ENCODE measurements at regions not wholly inside any gene's neighbourhood (a gene's known extent, or its start where the extent isn't known, plus 50 kb on each side); places are given as distances from the start of the nearest gene placed in this dataset.

- no peak overlapping the region for H2AFZ ChIP-seq (ENCODE audit: low read length)
- TF ChIP-seq EZH2phosphoT487 (IDR thresholded peaks at IDR 0.05; ENCODE audit: borderline replicate concordance, low read depth, low read length) (no peak), CTCF (conservative IDR thresholded peaks at IDR 0.05; ENCODE audit: low read length) (no peak)
- peaks cover 5% of the 10 kb centered on the region for H3K4me1 ChIP-seq (ENCODE audit: insufficient read depth, low read length, poor library complexity, severe bottlenecking)
- H4K20me1 ChIP-seq (ENCODE audit: insufficient read depth, low read length), result no peaks in the 10 kb centered on the region
- no peaks in the 10 kb centered on the region; the same call in 1 of the 2 replicates for H3K36me3 ChIP-seq (ENCODE audit: insufficient read depth, low read length)
- no peak overlapping the region for H3K27ac ChIP-seq (ENCODE audit: low read depth, low read length, poor library complexity, severe bottlenecking)
- intact Hi-C loops (cut with micrococcal nuclease; ENCODE audit: unreplicated experiment), result loop anchor here (10.0 kb wide), 1 partner anchor 52 kb away; no protein-coding TSS in a partner anchor
- no peak for DNase-seq (ENCODE audit: low spot score)
- H3K9me2 ChIP-seq (ENCODE audit: insufficient read depth, low read length), result peaks cover 4% of the 10 kb centered on the region; the same call in 1 of the 2 replicates
- H3K79me2 ChIP-seq (ENCODE audit: insufficient read depth, low read depth, low read length), result no peaks in the 10 kb centered on the region
- H3K9me3 ChIP-seq (ENCODE audit: low read length), result no peaks in the 10 kb centered on the region
- H3K4me3 ChIP-seq (ENCODE audit: low read depth, low read length, poor library complexity, severe bottlenecking), result no peak overlapping the region
- ChIA-PET POLR2A (interaction anchor here (0.5 to 1.3 kb wide), 2 partner anchors 13 to 91 kb away, joined by 3 to 6 read pairs; no protein-coding TSS in a partner anchor), CTCF (ENCODE audit: unreplicated experiment) (no interaction called here)
- no peak overlapping the region for H3K4me2 ChIP-seq (ENCODE audit: low read length)
- no TSS peak for BruUV-seq (replicated peaks)
Measured at GRCh38 chr9:22693156-22693555, 246.5 kb downstream of the DMRTA1 start.

GRCh38 chr9:22700171-22700570, 253.5 kb downstream of the DMRTA1 start:
- no peaks in the 10 kb centered on the region for H3K79me2 ChIP-seq (ENCODE audit: insufficient read depth, low read depth, low read length)
- ChIA-PET CTCF (ENCODE audit: unreplicated experiment) (no interaction called here), POLR2A (interaction anchor here (0.5 to 0.9 kb wide), 4 partner anchors 9 to 948 kb away, joined by 3 to 4 read pairs (median 3); no protein-coding TSS in a partner anchor)
- DNase-seq (ENCODE audit: low spot score), result no peak
- no peaks in the 10 kb centered on the region; the same call in 1 of the 2 replicates for H3K9me2 ChIP-seq (ENCODE audit: insufficient read depth, low read length)
- H3K36me3 ChIP-seq (ENCODE audit: insufficient read depth, low read length), result no peaks in the 10 kb centered on the region; the same call in 1 of the 2 replicates
- no peaks in the 10 kb centered on the region for H4K20me1 ChIP-seq (ENCODE audit: insufficient read depth, low read length)
- no peak for TF ChIP-seq EZH2phosphoT487 (IDR thresholded peaks at IDR 0.05; ENCODE audit: borderline replicate concordance, low read depth, low read length)
- TF ChIP-seq CTCF (conservative IDR thresholded peaks at IDR 0.05; ENCODE audit: low read length), result no peak
- no peak overlapping the region for H3K4me3 ChIP-seq (ENCODE audit: low read depth, low read length, poor library complexity, severe bottlenecking)
- peaks cover 5% of the 10 kb centered on the region for H3K4me1 ChIP-seq (ENCODE audit: insufficient read depth, low read length, poor library complexity, severe bottlenecking)
- BruUV-seq (replicated peaks), result no TSS peak
- no peaks in the 10 kb centered on the region for H3K9me3 ChIP-seq (ENCODE audit: low read length)
- no peak overlapping the region for H3K4me2 ChIP-seq (ENCODE audit: low read length)
- H3K27ac ChIP-seq (ENCODE audit: low read depth, low read length, poor library complexity, severe bottlenecking), result no peak overlapping the region
- no peak overlapping the region for H2AFZ ChIP-seq (ENCODE audit: low read length)
- intact Hi-C loops (cut with micrococcal nuclease; ENCODE audit: unreplicated experiment), result no loop called here

GRCh38 chr9:22718653-22719052, 272.0 kb downstream of the DMRTA1 start:
- intact Hi-C loops (cut with micrococcal nuclease; ENCODE audit: unreplicated experiment), result loop anchor here (5.0 kb wide), 1 partner anchor 191 kb away; no protein-coding TSS in a partner anchor
- no peaks in the 10 kb centered on the region for H3K36me3 ChIP-seq (ENCODE audit: insufficient read depth, low read length)
- H3K4me2 ChIP-seq (ENCODE audit: low read length), result no peak overlapping the region
- no peak for TF ChIP-seq EZH2phosphoT487 (IDR thresholded peaks at IDR 0.05; ENCODE audit: borderline replicate concordance, low read depth, low read length)
- TF ChIP-seq CTCF (conservative IDR thresholded peaks at IDR 0.05; ENCODE audit: low read length), result peak; percentile 74
- no peak for DNase-seq (ENCODE audit: low spot score)
- POLR2A ChIA-PET, result interaction anchor here (0.7 kb wide), 1 partner anchor 23 kb away, joined by 5 read pairs; no protein-coding TSS in a partner anchor
- CTCF ChIA-PET (ENCODE audit: unreplicated experiment), result interaction anchor here (1.2 kb wide), 1 partner anchor 249 kb away, joined by 3 read pairs; no protein-coding TSS in a partner anchor
- H3K27ac ChIP-seq (ENCODE audit: low read depth, low read length, poor library complexity, severe bottlenecking), result no peak overlapping the region
- H3K9me2 ChIP-seq (ENCODE audit: insufficient read depth, low read length), result no peaks in the 10 kb centered on the region
- no peaks in the 10 kb centered on the region for H3K4me1 ChIP-seq (ENCODE audit: insufficient read depth, low read length, poor library complexity, severe bottlenecking)
- H3K4me3 ChIP-seq (ENCODE audit: low read depth, low read length, poor library complexity, severe bottlenecking), result no peak overlapping the region
- no peaks in the 10 kb centered on the region; the same call in 1 of the 2 replicates for H3K9me3 ChIP-seq (ENCODE audit: low read length)
- no peak overlapping the region; the same call in 1 of the 2 replicates for H2AFZ ChIP-seq (ENCODE audit: low read length)
- no TSS peak for BruUV-seq (replicated peaks)
- H4K20me1 ChIP-seq (ENCODE audit: insufficient read depth, low read length), result no peaks in the 10 kb centered on the region
- H3K79me2 ChIP-seq (ENCODE audit: insufficient read depth, low read depth, low read length), result no peaks in the 10 kb centered on the region

All from OCI-LY7 (cell line).